Mesenchymal stem cell (in vitro differentiated cells and primary cell): ENCODE measurements at regions not wholly inside any gene's neighbourhood (a gene's known extent, or its start where the extent isn't known, plus 50 kb on each side); places are given as distances from the start of the nearest gene placed in this dataset.
A peak's percentile ranks its signal among the peaks of the same experiment; 100 is the strongest.

ENCODE experiments used
- DNase-seq: peaks from one replicate; pipeline ENCODE4 v3.0.0-alpha.2; 2013
- H2AFZ ChIP-seq: one replicate; pipeline ENCODE4 v1.6.1; 2013; ENCODE audit warnings: low read depth, mild to moderate bottlenecking, control low read depth, inconsistent platforms, low read length, moderate library complexity
- H2AK5ac ChIP-seq: 2 replicates; pipeline ENCODE4 v1.6.1; 2013; ENCODE audit warnings: low read length, moderate library complexity, mild to moderate bottlenecking, inconsistent platforms; ENCODE audit not compliant: severe bottlenecking
- H2BK120ac ChIP-seq: one replicate; pipeline ENCODE4 v1.6.1; 2013; ENCODE audit warnings: low read depth, mild to moderate bottlenecking, inconsistent platforms, low read length, moderate library complexity
- H2BK12ac ChIP-seq, 2 experiments: one replicate each; pipeline ENCODE4 v1.6.1; 2013; ENCODE audit warnings: inconsistent platforms in 2 of 2, low read length in 2 of 2, mild to moderate bottlenecking in 2 of 2, moderate library complexity in 2 of 2, control low read depth in 1 of 2
- H2BK15ac ChIP-seq: one replicate; pipeline ENCODE4 v1.6.1; 2013; ENCODE audit warnings: mild to moderate bottlenecking, low read depth, inconsistent platforms; ENCODE audit not compliant: poor library complexity, severe bottlenecking
- H2BK5ac ChIP-seq: 2 replicates; pipeline ENCODE4 v1.6.1; 2013; ENCODE audit warnings: low read depth, mild to moderate bottlenecking, low read length, control low read depth, inconsistent platforms; ENCODE audit not compliant: poor library complexity, severe bottlenecking
- H3K14ac ChIP-seq, 2 experiments: one replicate each; pipeline ENCODE4 v1.6.1; 2013; ENCODE audit warnings: inconsistent platforms in 2 of 2, low read length in 2 of 2, control low read depth in 1 of 2, mild to moderate bottlenecking in 1 of 2, moderate library complexity in 1 of 2
- H3K18ac ChIP-seq, 2 experiments: one replicate each; pipeline ENCODE4 v1.6.1; 2013; ENCODE audit warnings: inconsistent platforms in 2 of 2, low read length in 2 of 2, control low read depth in 1 of 2, low read depth in 1 of 2, mild to moderate bottlenecking in 1 of 2
- H3K23ac ChIP-seq, 2 experiments: one replicate each; pipeline ENCODE4 v1.6.1; 2013; ENCODE audit warnings: inconsistent platforms in 2 of 2, low read length in 2 of 2, mild to moderate bottlenecking in 2 of 2, moderate library complexity in 2 of 2, control low read depth in 1 of 2
- H3K27ac ChIP-seq: 2 replicates; pipeline ENCODE4 v1.5.1; 2013; ENCODE audit warnings: mild to moderate bottlenecking, moderate library complexity, low read length, control low read depth, inconsistent platforms; ENCODE audit not compliant: poor library complexity, severe bottlenecking
- H3K27me3 ChIP-seq, 2 experiments: 2 replicates each; pipeline versions ENCODE4 v1.6.1 to v1.7.0; 2013; ENCODE audit warnings: low read length in 2 of 2, mild to moderate bottlenecking in 2 of 2, moderate library complexity in 2 of 2, control low read depth in 1 of 2, inconsistent platforms in 1 of 2; ENCODE audit not compliant: control insufficient read depth in 1 of 2, insufficient read depth in 1 of 2
- H3K36me3 ChIP-seq, 2 experiments: 2 replicates each; pipeline versions ENCODE4 v1.6.1 to v1.7.0; 2013; ENCODE audit warnings: low read length in 2 of 2, control low read depth in 1 of 2, inconsistent platforms in 1 of 2, low read depth in 1 of 2, mild to moderate bottlenecking in 1 of 2; ENCODE audit not compliant: insufficient read depth in 2 of 2, control insufficient read depth in 1 of 2
- H3K4ac ChIP-seq, 2 experiments: one replicate each; pipeline ENCODE4 v1.6.1; 2013; ENCODE audit warnings: inconsistent platforms in 2 of 2, low read length in 2 of 2, mild to moderate bottlenecking in 2 of 2, moderate library complexity in 2 of 2, control low read depth in 1 of 2, low read depth in 1 of 2
- H3K4me1 ChIP-seq: 2 replicates; pipeline ENCODE4 v1.6.1; 2013; ENCODE audit warnings: low read depth, low read length, control low read depth; ENCODE audit not compliant: control insufficient read depth, insufficient read depth
- H3K4me2 ChIP-seq: 2 replicates; pipeline ENCODE4 v1.6.1; 2013; ENCODE audit warnings: low read length, mild to moderate bottlenecking, inconsistent platforms; ENCODE audit not compliant: poor library complexity, severe bottlenecking
- H3K4me3 ChIP-seq, 2 experiments: 2 replicates each; pipeline versions ENCODE4 v1.5.1 to v1.7.0; 2013; ENCODE audit warnings: low read length in 2 of 2, mild to moderate bottlenecking in 2 of 2, control low read depth in 1 of 2, low read depth in 1 of 2; ENCODE audit not compliant: insufficient read depth in 1 of 2
- H3K79me1 ChIP-seq: replicated peaks from 2 replicates; pipeline ENCODE4 v1.6.1; 2013; ENCODE audit warnings: mild to moderate bottlenecking, control low read depth, low read length, inconsistent platforms; ENCODE audit not compliant: poor library complexity, severe bottlenecking
- H3K9ac ChIP-seq: 2 replicates; pipeline ENCODE4 v1.7.0; 2013; ENCODE audit warnings: mild to moderate bottlenecking, low read length, moderate library complexity
- H3K9me3 ChIP-seq: 2 replicates; pipeline ENCODE4 v1.7.0; 2013; ENCODE audit warnings: mild to moderate bottlenecking, low read length; ENCODE audit not compliant: control insufficient read depth
- H4K8ac ChIP-seq: one replicate; pipeline ENCODE4 v1.6.1; 2013; ENCODE audit warnings: inconsistent platforms, mild to moderate bottlenecking, low read length, moderate library complexity
- H4K91ac ChIP-seq: one replicate; pipeline ENCODE4 v1.6.1; 2013; ENCODE audit warnings: mild to moderate bottlenecking, low read length, inconsistent platforms
- WGBS: methylation state at CpG from one replicate; pipeline ENCODE4 v1.1.7; 2013; ENCODE audit warnings: mixed read lengths; 5-methylcytosine and 5-hydroxymethylcytosine counted together

GRCh38 chr10:78321000-78321399, 287.3 kb downstream of the RPS24 start:
- no peak overlapping the region for H2AK5ac ChIP-seq
- H3K36me3 ChIP-seq = no peaks in the 10 kb centered on the region
- no peaks in the 10 kb centered on the region for H3K79me1 ChIP-seq
- H3K4me1 ChIP-seq = peaks cover 8% of the 10 kb centered on the region
- no peak overlapping the region for H4K91ac ChIP-seq
- H2BK5ac ChIP-seq = no peak overlapping the region
- DNase-seq = no peak
- H4K8ac ChIP-seq = no peak overlapping the region
- no peak overlapping the region for H2BK120ac ChIP-seq
- H2AFZ ChIP-seq = no peak overlapping the region
- no peak overlapping the region for H3K18ac ChIP-seq
- WGBS = 73% methylated on average over 2 of the region's 2 CpGs
- peaks cover 20% of the 10 kb centered on the region for H3K9me3 ChIP-seq
- no peak overlapping the region for H3K9ac ChIP-seq
- no peak overlapping the region for H3K14ac ChIP-seq
- H2BK15ac ChIP-seq = no peak overlapping the region
- H3K27me3 ChIP-seq = no peaks in the 10 kb centered on the region
- H3K23ac ChIP-seq = no peak overlapping the region
- no peak overlapping the region for H2BK12ac ChIP-seq
- H3K4me2 ChIP-seq = no peak overlapping the region
- H3K27ac ChIP-seq = no peak overlapping the region
- H3K4me3 ChIP-seq = no peak overlapping the region
- no peak overlapping the region for H3K4ac ChIP-seq

DNA sequence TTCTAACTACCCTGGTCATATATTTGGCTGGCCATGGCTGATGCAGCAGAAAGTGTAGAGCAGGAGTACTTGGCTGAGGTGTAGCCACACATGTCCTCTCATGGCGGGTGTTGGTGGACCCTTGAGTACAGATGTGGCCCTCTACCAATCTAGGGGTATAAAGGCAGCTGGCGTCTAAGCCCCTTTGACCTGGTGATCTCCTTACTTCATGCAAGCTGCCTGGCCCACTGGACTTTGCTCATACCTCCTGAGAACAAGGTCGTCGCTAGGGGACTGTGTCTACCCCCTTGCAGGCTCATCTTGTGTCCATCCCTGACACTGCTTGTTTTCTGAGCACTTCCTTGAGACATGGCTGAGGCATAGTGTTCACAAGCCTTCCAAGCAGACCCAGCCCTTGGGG, 287.8 kb downstream of the RPS24 start:
- Histone ChIP-seq H3K27ac (no peak overlapping the region), H2BK12ac (no peak overlapping the region), H2AK5ac (no peak overlapping the region), H2BK15ac (no peak overlapping the region), H3K9me3 (peaks cover 25% of the 10 kb centered on the region), H4K91ac (peak overlapping the region; percentile 58), H2AFZ (no peak overlapping the region), H3K4me3 (no peak overlapping the region), H3K9ac (no peak overlapping the region), H3K18ac (no peak overlapping the region), H2BK120ac (no peak overlapping the region), H3K4me2 (no peak overlapping the region), H3K4ac (no peak overlapping the region), H4K8ac (no peak overlapping the region), H3K79me1 (no peaks in the 10 kb centered on the region), H3K4me1 (peaks cover 6% of the 10 kb centered on the region), H3K27me3 (no peaks in the 10 kb centered on the region), H2BK5ac (no peak overlapping the region), H3K36me3 (no peaks in the 10 kb centered on the region), H3K14ac (no peak overlapping the region), H3K23ac (no peak overlapping the region)
- WGBS = 90% methylated on average over 4 of the region's 4 CpGs
- no peak for DNase-seq

- no peak for DNase-seq
- Histone ChIP-seq H3K9me3 (peaks cover 40% of the 10 kb centered on the region), H3K14ac (no peak overlapping the region), H3K4me2 (no peak overlapping the region), H2AFZ (no peak overlapping the region), H3K4ac (no peak overlapping the region), H2BK12ac (no peak overlapping the region), H3K9ac (no peak overlapping the region), H2BK5ac (no peak overlapping the region), H3K4me3 (no peak overlapping the region), H2AK5ac (no peak overlapping the region), H4K91ac (no peak overlapping the region), H3K23ac (no peak overlapping the region), H2BK120ac (no peak overlapping the region), H3K79me1 (no peaks in the 10 kb centered on the region), H3K27ac (no peak overlapping the region), H3K36me3 (peaks cover 0 to 6% of the 10 kb centered on the region in 2 experiments), H2BK15ac (no peak overlapping the region), H3K4me1 (peaks cover 2% of the 10 kb centered on the region), H3K27me3 (no peaks in the 10 kb centered on the region), H4K8ac (no peak overlapping the region), H3K18ac (no peak overlapping the region)
- WGBS = 100% methylated on average over 1 of the region's 1 CpG
Measured at GRCh38 chr10:78326372-78326771, 292.7 kb downstream of the RPS24 start.

GRCh38 chr10:78327778-78328591, 294.3 kb downstream of the RPS24 start:
- no peak overlapping the region for H4K8ac ChIP-seq
- no peak overlapping the region for H3K4ac ChIP-seq
- no peak overlapping the region for H3K27ac ChIP-seq
- H2BK5ac ChIP-seq = no peak overlapping the region
- H3K23ac ChIP-seq = no peak overlapping the region
- no peak overlapping the region for H3K4me2 ChIP-seq
- H3K9ac ChIP-seq = no peak overlapping the region
- peaks cover 0 to 6% of the 10 kb centered on the region in 2 experiments for H3K36me3 ChIP-seq
- H2AK5ac ChIP-seq = no peak overlapping the region
- WGBS = 87% methylated on average over 4 of the region's 4 CpGs
- no peak overlapping the region for H3K14ac ChIP-seq
- no peak overlapping the region for H3K18ac ChIP-seq
- no peak overlapping the region for H2BK15ac ChIP-seq
- H3K4me1 ChIP-seq = peaks cover 8% of the 10 kb centered on the region
- H3K79me1 ChIP-seq = no peaks in the 10 kb centered on the region
- H2BK12ac ChIP-seq = no peak overlapping the region
- H3K27me3 ChIP-seq = no peaks in the 10 kb centered on the region
- no peak overlapping the region for H2AFZ ChIP-seq
- H3K9me3 ChIP-seq = peaks cover 40% of the 10 kb centered on the region
- H3K4me3 ChIP-seq = no peak overlapping the region
- no peak overlapping the region for H2BK120ac ChIP-seq
- DNase-seq = no peak
- H4K91ac ChIP-seq = no peak overlapping the region
